ENCODE measurements at regions not wholly inside any gene's neighbourhood (a gene's known extent, or its start where the extent isn't known, plus 50 kb on each side); places are given as distances from the start of the nearest gene placed in this dataset.

DNA sequence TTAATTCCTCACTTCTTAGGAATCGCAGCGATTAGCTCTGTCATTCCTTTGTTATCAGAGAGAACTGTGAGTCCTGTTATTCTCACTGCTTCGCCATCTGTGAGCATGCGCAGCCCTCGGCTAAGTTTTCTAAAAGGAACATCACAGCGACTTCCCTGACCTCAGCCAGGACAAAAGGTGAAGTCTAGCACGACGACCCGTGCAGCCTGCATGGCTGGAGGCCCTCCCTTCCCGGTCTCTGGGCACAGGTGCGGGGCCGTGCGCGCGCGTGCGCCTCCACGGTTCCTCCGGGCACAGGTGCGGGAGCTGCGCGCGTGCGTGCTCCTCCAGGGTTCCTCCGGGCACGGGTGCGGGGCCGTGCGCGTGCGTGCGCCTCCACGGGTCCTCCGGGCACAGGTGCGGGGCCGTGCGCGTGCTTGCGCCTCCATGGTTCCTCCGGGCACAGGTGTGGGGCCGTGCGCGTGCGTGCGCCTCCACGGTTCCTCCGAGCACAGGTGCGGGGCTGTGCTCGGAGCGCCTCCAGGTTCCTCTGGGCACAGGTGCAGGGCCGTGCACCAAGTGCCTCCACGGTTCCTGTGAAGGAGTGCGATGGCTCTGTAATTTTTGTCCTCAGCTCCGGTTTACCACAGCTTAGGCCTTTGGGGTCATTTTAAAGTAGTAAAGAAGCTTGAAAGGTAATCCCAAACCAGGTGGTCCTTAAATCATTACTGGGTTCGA, 212.3 kb downstream of the ERMARD start:
- DNase-seq (ENCODE audit: low spot score), result no peak

DNA sequence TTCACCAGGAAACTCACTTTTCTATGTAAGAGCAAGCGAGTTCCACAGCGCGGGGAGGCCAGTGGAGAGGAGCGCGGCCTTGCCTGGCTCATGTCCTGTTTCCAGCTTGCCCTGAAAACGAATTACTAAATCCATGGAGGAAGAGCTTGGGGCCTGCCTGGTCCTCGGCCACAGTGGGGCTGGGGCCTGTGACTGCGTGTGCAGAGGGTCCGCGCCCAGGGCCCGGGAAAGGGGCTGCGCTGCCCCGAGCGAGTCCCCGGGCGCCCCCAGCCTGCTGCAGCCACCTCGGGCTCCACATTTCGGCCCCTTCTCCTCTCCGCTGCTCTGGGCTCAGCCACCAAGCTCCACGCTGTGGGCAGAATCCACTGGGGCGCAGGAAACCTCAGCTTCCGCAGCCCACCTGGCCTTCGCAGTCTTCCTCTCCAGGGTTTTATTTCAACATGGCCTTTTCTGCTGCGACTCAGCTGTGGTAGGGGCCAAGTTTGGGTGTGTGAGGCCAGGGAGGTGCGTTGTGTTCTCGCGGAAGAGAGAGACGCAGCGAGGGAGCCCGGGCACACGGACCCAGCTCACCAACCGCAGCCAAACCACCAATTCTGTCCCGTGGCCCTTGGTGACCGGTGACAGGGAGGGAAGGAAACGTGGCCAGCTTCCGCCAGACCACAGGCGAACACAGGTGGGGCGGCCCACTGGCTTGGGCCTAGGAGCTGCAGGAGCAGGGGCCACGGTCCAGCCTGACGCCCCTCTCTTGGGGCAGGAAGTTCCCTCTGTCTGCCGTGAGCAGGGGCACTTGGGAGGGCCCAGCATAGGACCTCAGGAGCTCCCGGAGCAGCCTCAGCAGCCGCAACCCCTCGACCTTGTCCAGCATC, 211.4 kb downstream of the ERMARD start:
- no peak for DNase-seq (ENCODE audit: low spot score)

GRCh38 chr6:169961772-169962561, 210.5 kb downstream of the ERMARD start:
- no peak for DNase-seq (ENCODE audit: low spot score)

GRCh38 chr6:169960886-169961611, 209.6 kb downstream of the ERMARD start:
- no peak for DNase-seq (ENCODE audit: low spot score)

DNA sequence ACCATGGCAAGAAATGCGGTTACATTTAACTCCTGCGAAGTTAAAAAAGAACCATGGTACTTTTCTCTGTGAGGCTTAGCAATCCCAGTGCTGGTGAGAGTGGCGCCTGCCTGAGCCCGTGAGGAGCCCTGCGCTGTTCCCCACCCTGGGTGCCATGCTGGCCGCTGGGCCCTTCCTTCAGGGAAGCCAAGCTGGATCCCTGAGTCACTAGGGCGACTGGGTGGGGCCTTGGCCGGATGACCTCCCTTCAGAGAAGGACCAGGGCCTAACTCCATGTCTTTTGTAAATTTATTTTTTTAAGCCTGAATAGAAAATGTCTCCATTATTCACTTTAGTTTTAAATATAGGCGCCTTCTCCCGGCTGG, 209.1 kb downstream of the ERMARD start:
- DNase-seq (ENCODE audit: low spot score), result no peak

DNA sequence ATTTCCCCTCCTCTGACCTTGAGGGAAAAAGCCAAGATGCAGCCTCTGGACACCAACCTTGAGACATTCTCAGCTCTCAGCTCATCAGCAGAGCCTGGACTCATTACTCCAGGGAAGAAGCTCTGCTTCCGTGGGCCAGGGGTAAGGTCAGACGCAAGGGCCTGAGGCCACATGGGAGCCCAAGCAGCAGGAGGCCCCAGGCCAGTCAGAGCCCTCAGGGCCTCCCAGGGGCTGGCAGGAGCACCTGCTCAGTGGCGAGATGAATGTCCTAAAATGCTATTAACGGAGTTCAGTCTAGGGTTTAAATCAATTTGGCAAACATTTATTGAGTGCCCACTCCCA, 208.6 kb downstream of the ERMARD start:
- DNase-seq (ENCODE audit: low spot score), result no peak

DNA sequence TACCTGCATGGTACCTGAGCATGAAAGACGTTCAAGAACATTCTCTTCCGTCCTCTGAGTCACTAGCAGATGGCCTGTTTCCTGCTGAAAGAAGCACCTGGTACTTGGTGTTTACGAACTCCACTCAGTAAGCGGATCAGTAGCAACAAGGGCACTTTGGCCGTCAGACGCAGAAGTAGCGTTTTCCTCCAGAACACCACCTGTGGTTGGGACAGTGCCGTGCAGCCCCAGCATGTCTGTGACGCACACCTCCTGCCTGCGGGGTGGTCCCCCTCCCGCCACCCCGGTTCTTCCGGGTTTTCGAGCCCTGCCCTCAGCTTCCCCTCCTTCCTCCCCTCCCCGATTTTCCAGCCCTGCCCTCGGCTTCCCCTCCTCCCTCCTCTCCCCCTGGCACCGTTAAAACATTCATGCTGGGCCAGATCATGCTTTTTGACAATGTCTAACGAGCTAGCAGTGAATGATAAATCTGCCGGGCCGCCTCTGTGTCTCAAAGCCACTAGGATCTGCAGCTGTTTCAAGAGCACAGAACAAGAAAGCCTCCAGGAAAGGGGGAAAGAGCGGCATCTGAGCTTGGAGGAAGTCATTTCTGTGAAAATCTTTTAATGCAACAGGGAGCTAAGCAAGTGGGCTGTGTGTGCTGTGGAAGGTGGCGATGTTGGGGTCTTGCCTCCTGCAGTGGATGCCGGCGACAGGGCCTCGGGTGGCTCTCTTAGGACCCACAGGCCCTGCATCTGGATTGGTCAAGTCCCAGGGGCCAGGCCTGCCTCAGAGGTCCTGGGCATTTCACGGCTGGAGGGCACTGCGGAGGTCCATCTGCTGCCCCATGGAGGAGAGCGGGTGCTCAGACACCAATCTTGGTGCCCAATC, 207.9 kb downstream of the ERMARD start:
- no peak for DNase-seq (ENCODE audit: low spot score)

DNA sequence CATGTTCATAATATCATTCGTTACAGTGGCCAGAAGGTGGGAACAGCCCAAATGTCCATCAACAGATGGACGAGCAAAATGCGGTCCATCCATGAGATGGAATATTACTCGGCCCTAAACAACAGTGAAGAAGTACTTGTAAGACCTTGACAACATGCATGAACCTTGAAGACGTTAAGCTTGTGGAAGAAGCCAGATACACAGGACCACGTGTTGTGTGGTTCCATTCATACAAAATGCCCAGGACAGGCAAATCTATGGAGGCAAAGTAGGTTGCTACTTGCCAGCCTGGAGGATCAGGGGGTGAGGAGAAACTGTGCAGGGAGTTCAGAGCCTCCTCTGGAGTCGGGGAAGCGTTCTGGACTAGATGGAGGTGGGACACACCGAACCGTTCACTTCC, 207.1 kb downstream of the ERMARD start:
- DNase-seq (ENCODE audit: low spot score), result no peak

DNA sequence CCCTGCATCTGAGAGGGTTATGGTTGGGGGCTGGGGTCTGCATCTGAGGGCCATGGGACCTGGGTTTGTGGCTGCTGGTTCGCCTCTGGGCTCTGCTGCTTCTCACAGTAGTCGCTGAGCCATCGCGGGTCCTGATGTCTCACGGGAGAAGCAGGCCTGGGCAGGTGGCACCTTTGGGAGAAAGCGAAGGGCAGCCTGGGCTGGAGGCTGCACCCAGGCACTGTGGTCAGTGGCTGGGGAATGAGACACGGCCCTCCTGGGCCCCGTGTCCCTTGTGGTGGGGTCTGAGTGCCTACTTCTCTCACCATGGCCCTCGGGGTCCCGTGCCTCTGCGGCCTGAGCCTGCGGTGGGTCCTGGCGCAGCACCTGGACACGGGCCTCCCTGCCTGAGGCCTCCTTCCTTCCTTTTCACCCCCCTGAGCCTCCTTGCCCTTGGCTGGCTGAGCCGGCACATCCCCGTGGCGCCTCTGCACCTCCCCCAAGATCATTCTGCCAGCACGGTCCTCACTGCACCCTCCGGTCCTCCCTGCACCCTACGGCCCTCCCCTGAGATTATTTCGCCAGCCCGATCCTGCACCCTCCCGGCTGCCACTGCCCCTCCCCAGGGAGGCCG, 206.0 kb downstream of the ERMARD start:
- no peak for DNase-seq (ENCODE audit: low spot score)

- DNase-seq (ENCODE audit: low spot score), result no peak
Measured at GRCh38 chr6:169956580-169956979, 205.2 kb downstream of the ERMARD start.

DNA sequence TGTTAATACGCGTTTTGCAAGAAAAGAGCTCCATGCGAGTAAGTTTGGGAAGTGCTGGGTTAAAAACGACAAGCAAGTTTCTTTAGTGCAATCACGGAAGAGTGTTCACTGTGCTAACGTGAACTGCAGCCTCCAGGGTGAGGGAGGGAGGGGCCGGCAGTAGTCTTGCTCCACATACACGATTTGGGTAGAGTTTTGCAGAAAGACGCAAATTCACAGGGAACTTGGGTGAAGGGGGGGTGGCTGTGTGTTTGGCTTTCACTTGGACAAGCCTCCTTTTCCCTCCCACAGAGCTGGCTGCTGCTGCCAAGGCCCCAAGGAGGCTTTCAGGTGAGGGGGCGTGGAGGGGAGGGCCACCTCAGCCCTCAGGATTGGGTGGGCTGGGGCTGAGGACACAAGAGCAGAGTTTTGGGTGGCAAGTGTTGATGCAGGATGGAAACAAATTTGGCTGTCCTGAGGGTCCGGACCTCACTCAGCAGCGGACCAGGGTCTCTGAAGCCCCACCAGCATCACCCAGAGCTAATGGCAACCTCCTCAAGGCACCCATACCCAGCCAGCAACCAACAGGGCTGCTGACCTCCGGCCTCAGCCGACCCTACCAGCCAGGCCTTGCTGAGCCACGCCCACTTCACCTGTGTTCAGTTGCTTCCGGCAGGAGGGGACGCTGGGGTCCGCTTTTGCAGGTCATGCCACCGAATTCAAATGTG, 204.5 kb downstream of the ERMARD start:
- DNase-seq (ENCODE audit: low spot score), result no peak

DNA sequence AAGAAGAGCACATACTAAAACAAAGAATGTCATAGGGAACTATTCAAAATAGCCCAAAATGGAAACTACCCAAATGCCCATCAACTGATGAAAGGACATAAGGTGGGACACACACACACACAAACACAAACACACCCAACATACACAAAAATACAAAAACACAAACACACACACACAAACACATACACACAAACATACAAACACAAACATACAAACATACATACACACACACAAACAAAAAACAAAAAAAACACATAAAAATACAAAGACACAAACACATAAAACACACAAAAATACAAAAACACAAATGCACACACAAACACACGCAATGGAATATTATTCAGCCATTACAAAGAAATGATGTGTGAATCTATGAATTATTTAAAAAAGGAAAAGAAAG, 203.6 kb downstream of the ERMARD start:
- DNase-seq (ENCODE audit: low spot score), result no peak

GRCh38 chr6:169953686-169954085, 202.3 kb downstream of the ERMARD start:
- no peak for DNase-seq (ENCODE audit: low spot score)

GRCh38 chr6:169950558-169950957, 199.1 kb downstream of the ERMARD start:
- DNase-seq (ENCODE audit: low spot score), result no peak

DNA sequence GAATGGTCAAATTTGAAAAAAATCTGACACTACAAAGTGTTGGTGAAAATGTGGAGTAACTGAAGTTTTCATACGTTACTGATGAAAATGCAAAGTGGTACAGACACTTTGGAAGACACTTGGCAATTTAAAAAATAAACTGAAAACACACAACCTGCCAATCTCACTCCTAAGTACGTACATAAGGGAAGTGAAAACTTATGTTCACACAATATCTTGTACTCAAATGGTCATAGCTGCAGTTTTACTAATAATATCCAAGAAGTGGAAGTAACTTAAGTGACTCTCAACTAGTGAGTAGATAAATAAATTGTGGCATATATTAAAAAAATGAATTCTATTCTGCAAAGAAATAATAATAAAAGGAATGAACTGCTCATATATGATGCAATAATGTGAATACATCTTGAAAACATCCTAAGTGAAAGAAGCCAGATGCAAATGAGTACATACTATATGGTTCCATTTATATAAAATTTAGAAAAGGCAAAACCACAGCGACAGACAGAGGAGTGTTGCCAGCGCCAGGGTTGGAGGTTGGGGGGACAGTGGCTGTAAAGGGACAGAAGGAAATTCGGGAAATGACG, 198.2 kb downstream of the ERMARD start:
- DNase-seq (ENCODE audit: low spot score), result no peak

- no peak for DNase-seq (ENCODE audit: low spot score)
Measured at GRCh38 chr6:169946971-169947370, 195.5 kb downstream of the ERMARD start.

GRCh38 chr6:169945117-169945516, 193.7 kb downstream of the ERMARD start:
- DNase-seq (ENCODE audit: low spot score), result no peak

DNA sequence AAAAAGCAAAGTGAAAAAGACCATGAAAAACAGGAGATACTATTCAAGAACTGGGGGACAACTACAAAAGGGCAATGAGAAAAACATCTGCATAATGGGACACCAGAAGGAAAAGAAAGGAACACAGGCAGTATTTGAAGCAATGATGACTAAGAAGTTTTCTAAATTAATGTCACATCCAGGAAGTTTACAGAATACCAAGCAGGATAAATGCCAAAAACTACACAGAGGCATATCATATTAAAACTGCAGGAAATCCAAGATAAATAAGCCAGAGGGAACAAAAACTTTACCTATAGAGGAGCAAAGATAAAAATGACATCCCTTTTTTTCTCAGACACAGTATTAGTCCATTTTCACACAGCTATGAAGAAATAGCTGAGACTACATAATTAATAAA, 193.0 kb downstream of the ERMARD start:
- DNase-seq (ENCODE audit: low spot score), result no peak

DNA sequence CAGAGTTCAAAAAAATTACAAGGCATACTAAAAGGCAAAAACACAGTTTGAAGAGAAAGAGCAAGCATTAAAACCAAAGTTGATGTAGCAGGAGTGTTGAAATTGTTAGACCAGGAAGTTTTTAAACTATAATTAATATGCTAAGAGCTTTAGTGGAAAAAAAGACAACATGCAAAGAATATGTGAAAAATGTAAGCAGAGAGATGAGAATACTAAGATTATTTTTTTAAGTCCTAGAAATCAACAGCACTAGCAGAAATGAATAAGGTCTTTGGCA, 192.6 kb downstream of the ERMARD start:
- no peak for DNase-seq (ENCODE audit: low spot score)

All from hematopoietic multipotent progenitor cell treated with erythropoietin and hydrocortisone succinate and interleukin-3 and kit ligand, for 17 days (in vitro differentiated cells).